Spinal cord (tissue), 9 donors: ENCODE measurements at regions not wholly inside any gene's neighbourhood (a gene's known extent, or its start where the extent isn't known, plus 50 kb on each side); places are given as distances from the start of the nearest gene placed in this dataset.

Experiments used
- DNase-seq, 6 donors: peaks; one replicate each; pipeline versions ENCODE4 v3.0.0 to v3.0.0-alpha.2; 2013 to 2015; ENCODE audit warnings: low spot score in 6 of 6, low read depth in 4 of 6
- H3K27ac ChIP-seq: one replicate; pipeline ENCODE4 v1.5.1; 2013; ENCODE audit warnings: low read depth, low read length, control low read depth
- H3K27me3 ChIP-seq: one replicate; pipeline ENCODE4 v1.6.1; 2013; ENCODE audit warnings: low read length; ENCODE audit not compliant: control insufficient read depth, insufficient read depth
- H3K36me3 ChIP-seq: one replicate; pipeline ENCODE4 v1.6.1; 2013; ENCODE audit warnings: low read length; ENCODE audit not compliant: control insufficient read depth, insufficient read depth
- H3K4me1 ChIP-seq: one replicate; pipeline ENCODE4 v1.6.1; 2013; ENCODE audit warnings: low read length; ENCODE audit not compliant: control insufficient read depth, insufficient read depth
- H3K4me3 ChIP-seq: one replicate; pipeline ENCODE4 v1.5.1; 2013; ENCODE audit warnings: low read depth, low read length, control low read depth
- H3K9me3 ChIP-seq: one replicate; pipeline ENCODE4 v1.6.1; 2013; ENCODE audit warnings: low read length; ENCODE audit not compliant: control insufficient read depth, insufficient read depth
- WGBS: methylation state at CpG from one replicate; pipeline ENCODE4 v1.1.5; 2013; ENCODE audit warnings: missing lambda C conversion rate; ENCODE audit not compliant: insufficient coverage; 5-methylcytosine and 5-hydroxymethylcytosine counted together
- donor health status: healthy.

DNA sequence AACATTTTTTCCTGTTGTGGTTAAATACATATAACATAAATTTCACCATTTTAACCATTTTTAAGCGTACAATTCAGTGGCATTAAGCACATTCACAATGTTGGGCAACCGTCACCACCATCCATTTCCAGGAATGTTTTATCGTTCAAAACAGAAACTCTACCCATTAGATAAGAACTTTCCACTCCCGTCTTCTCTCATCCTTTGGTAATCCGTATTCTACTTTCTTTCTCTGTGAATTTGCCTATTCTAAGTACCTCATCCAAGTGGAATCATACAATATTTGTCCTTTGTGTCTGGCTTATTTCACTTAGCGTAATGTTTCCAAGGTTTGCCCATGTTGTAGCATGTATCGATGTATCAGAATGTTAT is 336.0 kb downstream of the RRAGC start:
- Histone ChIP-seq H3K9me3 (no peaks in the 10 kb centered on the region), H3K4me1 (no peaks in the 10 kb centered on the region), H3K27me3 (peaks cover 2% of the 10 kb centered on the region), H3K27ac (no peak overlapping the region), H3K36me3 (no peaks in the 10 kb centered on the region), H3K4me3 (no peak overlapping the region)
- WGBS: 98% methylated on average over 4 of the region's 7 CpGs
- DNase-seq: no peak

- Histone ChIP-seq H3K27me3 (peaks cover 2% of the 10 kb centered on the region), H3K4me3 (no peak overlapping the region), H3K36me3 (no peaks in the 10 kb centered on the region), H3K27ac (no peak overlapping the region), H3K4me1 (no peaks in the 10 kb centered on the region), H3K9me3 (no peaks in the 10 kb centered on the region)
- WGBS: 84% methylated on average over 3 of the region's 10 CpGs
- no peak for DNase-seq
Measured at GRCh38 chr1:38522915-38523567, 336.5 kb downstream of the RRAGC start.

GRCh38 chr1:38516560-38516959 is 343.0 kb downstream of the RRAGC start:
- H3K27ac ChIP-seq: no peak overlapping the region
- H3K4me1 ChIP-seq: no peaks in the 10 kb centered on the region

GRCh38 chr1:38512789-38513188 is 346.8 kb downstream of the RRAGC start:
- Histone ChIP-seq H3K27me3 (peaks cover 4% of the 10 kb centered on the region), H3K9me3 (no peaks in the 10 kb centered on the region), H3K27ac (no peak overlapping the region), H3K36me3 (no peaks in the 10 kb centered on the region), H3K4me3 (no peak overlapping the region), H3K4me1 (no peaks in the 10 kb centered on the region)
- DNase-seq: no peak
- 58% methylated on average over 7 of the region's 7 CpGs for WGBS

More at GRCh38 chr1:38516560-38516959, 343.0 kb downstream of the RRAGC start:
- H3K27me3 ChIP-seq: no peaks in the 10 kb centered on the region
- DNase-seq: no peak
- H3K36me3 ChIP-seq: no peaks in the 10 kb centered on the region
- H3K4me3 ChIP-seq: no peak overlapping the region
- no CpG with 5 or more reads among the region's 2 CpGs for WGBS
- no peaks in the 10 kb centered on the region for H3K9me3 ChIP-seq

GRCh38 chr1:38512024-38512767 is 347.4 kb downstream of the RRAGC start:
- WGBS: no CpG with 5 or more reads among the region's 5 CpGs
- DNase-seq: no peak
- H3K36me3 ChIP-seq: no peaks in the 10 kb centered on the region
- no peak overlapping the region for H3K27ac ChIP-seq
- H3K4me3 ChIP-seq: no peak overlapping the region
- peaks cover 4% of the 10 kb centered on the region for H3K27me3 ChIP-seq
- no peaks in the 10 kb centered on the region for H3K4me1 ChIP-seq
- H3K9me3 ChIP-seq: no peaks in the 10 kb centered on the region

- WGBS: 22% methylated on average over 4 of the region's 6 CpGs
- no peak overlapping the region for H3K4me3 ChIP-seq
- no peak overlapping the region for H3K27ac ChIP-seq
- H3K27me3 ChIP-seq: peaks cover 6% of the 10 kb centered on the region
- H3K4me1 ChIP-seq: no peaks in the 10 kb centered on the region
- H3K36me3 ChIP-seq: no peaks in the 10 kb centered on the region
- no peaks in the 10 kb centered on the region for H3K9me3 ChIP-seq
- peak in 1 of 6 donors; percentile 48 for DNase-seq
Measured at GRCh38 chr1:38508232-38508631, 351.3 kb downstream of the RRAGC start.

DNA sequence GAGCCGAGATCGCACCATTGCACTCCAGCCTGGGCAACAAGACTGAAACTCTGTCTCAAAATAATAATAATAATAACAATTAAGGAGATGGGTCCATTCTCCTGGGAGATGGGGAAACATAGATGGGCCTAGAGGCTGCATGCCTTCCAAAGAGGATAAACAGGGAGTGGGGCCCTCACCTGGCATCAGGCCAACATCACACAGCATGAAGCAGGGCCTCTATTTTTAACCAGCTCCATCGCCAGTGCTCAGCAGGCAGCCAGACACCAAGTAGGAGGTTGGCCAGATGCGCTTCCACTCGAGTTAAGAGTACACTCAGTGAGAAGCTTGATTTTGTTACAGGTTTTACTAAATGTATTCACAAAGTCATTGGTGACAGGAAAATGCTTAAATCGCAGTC is 352.0 kb downstream of the RRAGC start:
- 83% methylated on average over 3 of the region's 6 CpGs for WGBS
- H3K9me3 ChIP-seq: no peaks in the 10 kb centered on the region
- peaks cover 6% of the 10 kb centered on the region for H3K27me3 ChIP-seq

GRCh38 chr1:38505944-38506343 is 353.6 kb downstream of the RRAGC start:
- Histone ChIP-seq H3K4me3 (no peak overlapping the region), H3K27ac (no peak overlapping the region), H3K36me3 (no peaks in the 10 kb centered on the region), H3K4me1 (no peaks in the 10 kb centered on the region), H3K27me3 (peaks cover 3% of the 10 kb centered on the region), H3K9me3 (no peaks in the 10 kb centered on the region)
- no peak for DNase-seq
- WGBS: 41% methylated on average over 8 of the region's 8 CpGs

More for the DNA sequence above, 352.0 kb downstream of the RRAGC start:
- Histone ChIP-seq H3K36me3 (no peaks in the 10 kb centered on the region), H3K27ac (no peak overlapping the region), H3K4me3 (no peak overlapping the region), H3K4me1 (no peaks in the 10 kb centered on the region)
- no peak for DNase-seq

- Histone ChIP-seq H3K36me3 (no peaks in the 10 kb centered on the region), H3K9me3 (no peaks in the 10 kb centered on the region), H3K27me3 (peaks cover 6% of the 10 kb centered on the region), H3K4me1 (peaks cover 10% of the 10 kb centered on the region), H3K4me3 (no peak overlapping the region), H3K27ac (no peak overlapping the region)
- DNase-seq: no peak
- 58% methylated on average over 4 of the region's 4 CpGs for WGBS
Measured at GRCh38 chr1:38502758-38503157, 356.8 kb downstream of the RRAGC start.

DNA sequence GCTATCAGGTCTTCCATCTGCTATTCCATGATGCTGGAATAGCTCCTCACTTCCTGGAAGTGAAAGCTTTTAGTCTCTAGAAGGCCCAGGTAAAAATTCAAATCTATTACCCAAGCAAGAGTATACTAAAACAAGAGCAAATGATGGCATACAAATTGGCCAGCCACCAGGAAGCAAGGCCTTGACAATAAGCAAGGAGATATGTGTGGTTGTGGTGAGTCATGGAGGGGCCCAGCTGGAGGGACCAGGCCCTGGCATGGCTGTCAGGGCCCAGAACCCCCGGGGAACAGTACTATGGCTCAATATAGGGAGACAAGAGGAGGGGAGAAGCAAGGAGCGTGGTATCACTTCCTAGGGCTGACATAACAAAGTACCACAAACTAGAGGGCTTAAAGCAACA is 358.7 kb downstream of the RRAGC start:
- Histone ChIP-seq H3K27me3 (peaks cover 6% of the 10 kb centered on the region), H3K4me3 (no peak overlapping the region), H3K4me1 (peaks cover 10% of the 10 kb centered on the region), H3K27ac (no peak overlapping the region), H3K36me3 (no peaks in the 10 kb centered on the region), H3K9me3 (no peaks in the 10 kb centered on the region)
- DNase-seq: no peak
- no CpG with 5 or more reads among the region's 2 CpGs for WGBS
